Keratinocyte (primary cell): ENCODE measurements at regions not wholly inside any gene's neighbourhood (a gene's known extent, or its start where the extent isn't known, plus 50 kb on each side); places are given as distances from the start of the nearest gene placed in this dataset.
A peak's percentile ranks its signal among the peaks of the same experiment; 100 is the strongest.
"Not testable (repeated sequence)": the region's sequence is repeated elsewhere in the genome, so short reads cannot be mapped to it uniquely, and the experiment has no call there.

Experiments used
- DNase-seq: peaks from one replicate; pipeline ENCODE4 v3.0.0-alpha.2; 2011; ENCODE audit warnings: low read depth, missing footprints, low spot score
- FAIRE-seq: peaks from 2 replicates; lab custom pipeline; 2011; peaks lifted over from hg19 to GRCh38; lab: Jason Lieb, UNC
- H2AFZ ChIP-seq: 2 replicates; pipeline ENCODE4 v1.6.0; 2012; ENCODE audit warnings: low read length, control low read depth, inconsistent platforms; ENCODE audit not compliant: control insufficient read depth
- H3K27ac ChIP-seq: 2 replicates; pipeline ENCODE4 v1.5.1; 2011; ENCODE audit warnings: low read length; ENCODE audit not compliant: control insufficient read depth, insufficient read depth
- H3K27me3 ChIP-seq: 3 replicates; pipeline ENCODE4 v1.6.0; 2011; ENCODE audit warnings: low read length; ENCODE audit not compliant: control insufficient read depth, insufficient read depth; ENCODE audit errors: extremely low read depth
- H3K36me3 ChIP-seq, 2 experiments: 2 replicates in 1 of 2; 3 replicates in 1 of 2; pipeline ENCODE4 v1.5.1; 2011; ENCODE audit warnings: low read length in 2 of 2, mild to moderate bottlenecking in 1 of 2; ENCODE audit not compliant: control insufficient read depth in 2 of 2, insufficient read depth in 2 of 2; ENCODE audit errors: extremely low read depth in 1 of 2
- H3K4me1 ChIP-seq: 3 replicates; pipeline ENCODE4 v1.5.1; 2011; ENCODE audit warnings: low read length; ENCODE audit not compliant: control insufficient read depth, insufficient read depth; ENCODE audit errors: extremely low read depth
- H3K4me2 ChIP-seq: 3 replicates; pipeline ENCODE4 v1.6.0; 2011; ENCODE audit warnings: low read depth, low read length; ENCODE audit not compliant: control insufficient read depth, insufficient read depth; ENCODE audit errors: extremely low read depth
- H3K4me3 ChIP-seq, 3 experiments: fragments of 200-600 bp in 1 of 3; sonication (generic) in 1 of 3; 2 replicates in 2 of 3; 3 replicates in 1 of 3; pipeline ENCODE4 v1.5.1; 2011 to 2016; ENCODE audit warnings: low read length in 3 of 3, mild to moderate bottlenecking in 3 of 3, control low read depth in 2 of 3, inconsistent platforms in 1 of 3, low read depth in 1 of 3, mixed read lengths in 1 of 3, mixed run types in 1 of 3, moderate library complexity in 1 of 3; ENCODE audit not compliant: control insufficient read depth in 2 of 3, insufficient read depth in 2 of 3; ENCODE audit errors: extremely low read depth in 1 of 3
- H3K79me2 ChIP-seq: 2 replicates; pipeline ENCODE4 v1.6.0; 2012; ENCODE audit warnings: low read length; ENCODE audit not compliant: control insufficient read depth, insufficient read depth
- H3K9ac ChIP-seq: 3 replicates; pipeline ENCODE4 v1.6.0; 2011; ENCODE audit warnings: low read length; ENCODE audit not compliant: control insufficient read depth, insufficient read depth; ENCODE audit errors: extremely low read depth
- H3K9me1 ChIP-seq: 3 replicates; pipeline ENCODE4 v1.6.0; 2011; ENCODE audit warnings: low read length; ENCODE audit not compliant: control insufficient read depth, insufficient read depth; ENCODE audit errors: extremely low read depth
- H3K9me3 ChIP-seq: 2 replicates; pipeline ENCODE4 v1.5.1; 2012; ENCODE audit warnings: low read depth, low read length; ENCODE audit not compliant: control insufficient read depth
- H4K20me1 ChIP-seq: 3 replicates; pipeline ENCODE4 v1.6.0; 2011; ENCODE audit warnings: low read length; ENCODE audit not compliant: control insufficient read depth, insufficient read depth; ENCODE audit errors: extremely low read depth
- CTCF ChIP-seq, 3 experiments: IDR thresholded peaks in 1 of 3; conservative IDR thresholded peaks in 1 of 3; optimal IDR thresholded peaks in 1 of 3; 2 replicates in 2 of 3; 3 replicates in 1 of 3; pipeline versions ENCODE3 to v1.5.1; 2011; ENCODE audit warnings: low read length in 3 of 3, mild to moderate bottlenecking in 3 of 3, moderate library complexity in 2 of 3, control low read depth in 1 of 3, inconsistent platforms in 1 of 3; ENCODE audit not compliant: insufficient read depth in 2 of 3; ENCODE audit errors: extremely low read depth in 1 of 3
- EZH2 ChIP-seq: IDR thresholded peaks from one replicate; pipeline ENCODE4 v1.6.1; 2012; ENCODE audit warnings: inconsistent platforms, mild to moderate bottlenecking, low read length, moderate library complexity
- dilution Hi-C: fragments of 300-500 bp; cut with MboI; formaldehyde crosslinking; loops from one replicate; pipeline ENCODE4 v1.7.0; 2020; ENCODE audit warnings: low sequenced_read_pairs; ENCODE audit not compliant: extremely low pct_ligation_motif_present

DNA sequence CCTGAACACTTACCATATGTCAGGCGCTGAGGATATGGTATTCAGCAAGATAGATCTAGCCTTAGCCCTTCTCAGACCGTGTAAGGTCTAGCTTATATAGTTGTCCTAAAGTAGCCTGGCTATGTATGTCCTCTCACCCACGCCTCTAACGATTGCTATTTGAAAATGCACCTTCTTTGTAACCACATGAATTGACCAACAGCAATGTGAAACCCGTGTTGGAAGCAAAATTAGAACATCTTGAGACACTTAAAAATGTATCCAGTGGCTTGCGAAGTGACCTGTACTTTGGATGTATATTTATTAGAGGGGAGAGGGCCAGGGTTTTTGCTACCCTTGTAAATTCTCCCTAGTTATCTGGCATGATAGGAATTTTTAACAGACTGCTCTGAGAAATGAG lies 860.0 kb upstream of the ZEB2 start:
- H4K20me1 ChIP-seq = no peaks in the 10 kb centered on the region
- TF ChIP-seq EZH2 (no peak), CTCF (optimal IDR thresholded peaks at IDR 0.05 in 1 of 3, IDR thresholded peaks at IDR 0.05 in 1 of 3, conservative IDR thresholded peaks at IDR 0.05 in 1 of 3; ENCODE audit: extremely low read depth in 1 of 3, insufficient read depth in 2 of 3, low read length in 3 of 3) (no peak)
- H3K36me3 ChIP-seq = no peaks in the 10 kb centered on the region
- no peak overlapping the region for H3K4me3 ChIP-seq
- H3K9me3 ChIP-seq = no peaks in the 10 kb centered on the region
- H3K27me3 ChIP-seq = no peaks in the 10 kb centered on the region
- H3K27ac ChIP-seq = no peak overlapping the region
- no peak overlapping the region for H2AFZ ChIP-seq
- dilution Hi-C loops = no loop called here
- no peak overlapping the region for H3K9ac ChIP-seq
- peak; percentile 5 for FAIRE-seq
- H3K4me2 ChIP-seq = no peak overlapping the region
- H3K9me1 ChIP-seq = no peaks in the 10 kb centered on the region
- no peaks in the 10 kb centered on the region for H3K79me2 ChIP-seq
- DNase-seq = no peak
- no peaks in the 10 kb centered on the region for H3K4me1 ChIP-seq

GRCh38 chr2:145374165-145374564 lies 854.2 kb upstream of the ZEB2 start:
- Histone ChIP-seq H3K4me1 (no peaks in the 10 kb centered on the region), H2AFZ (no peak overlapping the region), H3K9me3 (no peaks in the 10 kb centered on the region), H4K20me1 (no peaks in the 10 kb centered on the region), H3K9me1 (no peaks in the 10 kb centered on the region), H3K4me3 (no peak overlapping the region), H3K9ac (no peak overlapping the region), H3K4me2 (no peak overlapping the region), H3K27me3 (no peaks in the 10 kb centered on the region), H3K27ac (no peak overlapping the region), H3K36me3 (no peaks in the 10 kb centered on the region), H3K79me2 (no peaks in the 10 kb centered on the region)
- dilution Hi-C loops = no loop called here
- no peak for DNase-seq
- TF ChIP-seq CTCF (optimal IDR thresholded peaks at IDR 0.05 in 1 of 3, IDR thresholded peaks at IDR 0.05 in 1 of 3, conservative IDR thresholded peaks at IDR 0.05 in 1 of 3; ENCODE audit: extremely low read depth in 1 of 3, insufficient read depth in 2 of 3, low read length in 3 of 3) (no peak), EZH2 (no peak)
- FAIRE-seq = no peak

GRCh38 chr2:145367334-145367733 lies 847.4 kb upstream of the ZEB2 start:
- H3K9ac ChIP-seq, H2AFZ ChIP-seq, H3K9me3 ChIP-seq, H4K20me1 ChIP-seq, H3K36me3 ChIP-seq, DNase-seq, H3K27me3 ChIP-seq, H3K79me2 ChIP-seq, dilution Hi-C loops, H3K9me1 ChIP-seq, H3K4me3 ChIP-seq, FAIRE-seq, H3K4me1 ChIP-seq, H3K27ac ChIP-seq, H3K4me2 ChIP-seq: not testable (repeated sequence)
